ENCODE measurements at regions not wholly inside any gene's neighbourhood (a gene's known extent, or its start where the extent isn't known, plus 50 kb on each side); places are given as distances from the start of the nearest gene placed in this dataset.

DNA sequence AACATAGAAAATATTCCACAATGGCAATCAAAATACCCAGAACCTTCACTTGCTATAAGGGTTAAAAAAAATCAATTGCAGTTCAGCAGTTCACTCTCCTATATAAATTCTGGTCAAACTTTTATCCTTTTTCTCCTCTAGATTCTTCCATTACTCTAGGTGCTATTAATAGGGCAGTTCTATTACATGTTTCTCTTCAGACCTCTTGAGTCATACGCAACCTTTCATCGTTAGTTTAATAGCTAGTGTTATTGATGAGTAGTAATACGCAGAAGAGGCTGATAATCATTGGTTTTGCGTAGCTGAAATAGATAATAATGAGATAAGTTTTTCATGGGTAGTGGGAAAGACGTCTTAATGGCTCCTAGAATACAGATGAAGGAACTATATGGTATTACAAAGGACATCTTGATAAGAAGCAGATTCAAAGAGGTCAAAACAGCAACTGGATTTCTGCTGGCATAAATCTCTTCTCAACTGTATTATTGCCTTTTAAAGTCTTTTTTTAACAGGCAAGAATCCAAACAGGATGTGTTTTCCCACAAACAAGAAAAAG lies 118.3 kb upstream of the STARD13 start:
- Histone ChIP-seq H3K4me2 (replicated peaks; ENCODE audit: low read depth, low read length, poor library complexity, severe bottlenecking) (no peak overlapping the region), H2AFZ (ENCODE audit: insufficient read depth, low read depth, low read length, poor library complexity, severe bottlenecking) (no peak overlapping the region), H3K36me3 (replicated peaks in 1 of 2; ENCODE audit: control extremely low read depth in 1 of 2, control insufficient read depth in 1 of 2, extremely low read depth in 1 of 2, insufficient read depth in 2 of 2, low read length in 1 of 2) (no peaks in the 10 kb centered on the region), H3K9ac (ENCODE audit: low read length) (no peak overlapping the region), H3K79me2 (ENCODE audit: control insufficient read depth, insufficient read depth, low read length) (no peaks in the 10 kb centered on the region), H3K4me3 (ENCODE audit: control extremely low read depth in 1 of 5, extremely low read depth in 1 of 5, insufficient read depth in 1 of 5, low read depth in 2 of 5, low read length in 4 of 5) (no peak overlapping the region), H3K27ac (ENCODE audit: low read length in 2 of 2) (no peak overlapping the region), H3K9me3 (ENCODE audit: control extremely low read depth in 1 of 3, control insufficient read depth in 2 of 3, insufficient read depth in 1 of 3, low read length in 2 of 3) (no peaks in the 10 kb centered on the region), H4K20me1 (ENCODE audit: control insufficient read depth, insufficient read depth, low read length, poor library complexity, severe bottlenecking) (no peaks in the 10 kb centered on the region), H3K4me1 (ENCODE audit: control insufficient read depth in 2 of 2, insufficient read depth in 2 of 2, low read length in 2 of 2) (no peaks in the 10 kb centered on the region), H3K27me3 (replicated peaks in 1 of 4; ENCODE audit: control extremely low read depth in 1 of 4, control insufficient read depth in 3 of 4, insufficient read depth in 4 of 4, low read length in 3 of 4) (no peaks in the 10 kb centered on the region)
- TF ChIP-seq EZH2 (IDR thresholded peaks at IDR 0.05; ENCODE audit: borderline replicate concordance, insufficient read depth, low read depth, low read length, poor library complexity, severe bottlenecking) (no peak), CTCF (IDR thresholded peaks at IDR 0.05) (no peak)
- ChIA-PET POLR2A (no interaction called here), CTCF (no interaction called here)
- Mint-ChIP-seq H3K4me3 (no peak overlapping the region), H3K27ac (no peak overlapping the region), H3K4me1 (no peaks in the 10 kb centered on the region), H3K27me3 (peaks cover 3% of the 10 kb centered on the region), H3K9me3 (ENCODE audit: insufficient read depth) (no peaks in the 10 kb centered on the region)
- 93% methylated on average over 4 of the region's 5 CpGs for WGBS (ENCODE audit: insufficient coverage)
- intact Hi-C loops (cut with micrococcal nuclease) = no loop called here
- DNase-seq (no peak), ATAC-seq (ENCODE audit: low read depth) (no peak)

DNA sequence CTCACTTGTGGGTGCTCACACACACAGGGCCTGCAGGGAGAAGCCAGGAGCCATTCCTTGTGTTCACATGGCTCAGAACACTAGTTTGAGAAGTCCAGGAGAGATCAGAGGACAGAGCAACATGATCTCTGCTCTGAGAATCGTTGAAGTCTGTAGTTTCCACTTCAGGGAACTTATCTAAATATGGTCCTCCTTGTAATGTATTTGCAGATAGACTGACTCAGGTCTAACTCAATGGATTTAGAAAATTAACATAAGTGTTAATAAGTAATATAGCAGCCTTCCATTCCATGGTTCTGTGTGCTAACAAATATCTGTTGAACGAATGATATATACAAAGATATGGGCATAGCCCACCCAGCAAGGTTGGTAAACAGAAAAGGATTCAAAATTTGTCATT lies 119.8 kb upstream of the STARD13 start:
- no peaks in the 10 kb centered on the region for H3K79me2 ChIP-seq (ENCODE audit: control insufficient read depth, insufficient read depth, low read length)
- intact Hi-C loops (cut with micrococcal nuclease) = no loop called here
- Mint-ChIP-seq H3K4me1 (no peaks in the 10 kb centered on the region), H3K4me3 (no peak overlapping the region), H3K27ac (no peak overlapping the region), H3K9me3 (ENCODE audit: insufficient read depth) (no peaks in the 10 kb centered on the region), H3K27me3 (peaks cover 3% of the 10 kb centered on the region)
- POLR2A ChIA-PET = no interaction called here
- no peaks in the 10 kb centered on the region for H3K36me3 ChIP-seq (replicated peaks in 1 of 2; ENCODE audit: control extremely low read depth in 1 of 2, control insufficient read depth in 1 of 2, extremely low read depth in 1 of 2, insufficient read depth in 2 of 2, low read length in 1 of 2)
- DNase-seq (no peak), ATAC-seq (ENCODE audit: low read depth) (no peak)
- no peak overlapping the region for H3K4me2 ChIP-seq (replicated peaks; ENCODE audit: low read depth, low read length, poor library complexity, severe bottlenecking)
- TF ChIP-seq CTCF (IDR thresholded peaks at IDR 0.05) (no peak), EZH2 (IDR thresholded peaks at IDR 0.05; ENCODE audit: borderline replicate concordance, insufficient read depth, low read depth, low read length, poor library complexity, severe bottlenecking) (no peak)
- CTCF ChIA-PET = no interaction called here
- no peaks in the 10 kb centered on the region for H3K9me3 ChIP-seq (ENCODE audit: control extremely low read depth in 1 of 3, control insufficient read depth in 2 of 3, insufficient read depth in 1 of 3, low read length in 2 of 3)
- no peak overlapping the region for H3K9ac ChIP-seq (ENCODE audit: low read length)
- H4K20me1 ChIP-seq (ENCODE audit: control insufficient read depth, insufficient read depth, low read length, poor library complexity, severe bottlenecking) = no peaks in the 10 kb centered on the region
- no peak overlapping the region for H3K4me3 ChIP-seq (ENCODE audit: control extremely low read depth in 1 of 5, extremely low read depth in 1 of 5, insufficient read depth in 1 of 5, low read depth in 2 of 5, low read length in 4 of 5)
- H3K27ac ChIP-seq (ENCODE audit: low read length in 2 of 2) = no peak overlapping the region
- H3K4me1 ChIP-seq (ENCODE audit: control insufficient read depth in 2 of 2, insufficient read depth in 2 of 2, low read length in 2 of 2) = no peaks in the 10 kb centered on the region
- H3K27me3 ChIP-seq (replicated peaks in 1 of 4; ENCODE audit: control extremely low read depth in 1 of 4, control insufficient read depth in 3 of 4, insufficient read depth in 4 of 4, low read length in 3 of 4) = no peaks in the 10 kb centered on the region
- 100% methylated on average over 1 of the region's 2 CpGs for WGBS (ENCODE audit: insufficient coverage)
- no peak overlapping the region for H2AFZ ChIP-seq (ENCODE audit: insufficient read depth, low read depth, low read length, poor library complexity, severe bottlenecking)

All from B cell (primary cell).